ENCODE measurements at regions not wholly inside any gene's neighbourhood (a gene's known extent, or its start where the extent isn't known, plus 50 kb on each side); places are given as distances from the start of the nearest gene placed in this dataset.

DNA sequence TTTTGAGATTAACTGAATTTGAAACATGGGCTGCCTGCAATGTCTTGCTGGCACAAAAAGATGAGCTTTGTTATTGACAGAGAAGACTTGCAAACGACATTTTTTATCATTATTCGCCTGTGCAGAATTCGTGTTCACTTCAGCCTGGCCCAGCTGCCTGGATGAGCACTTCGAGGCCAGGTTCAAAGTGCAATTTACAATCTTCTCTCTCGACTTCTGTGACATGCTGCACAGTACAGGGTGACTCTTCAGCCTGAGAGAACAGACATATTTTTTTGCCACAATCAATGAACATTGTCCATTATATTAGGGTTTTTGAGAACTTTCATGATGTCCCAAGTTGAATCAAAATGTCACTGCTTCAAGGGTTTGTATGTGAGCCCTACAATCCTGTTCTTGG is 616.5 kb downstream of the SMARCA1 start:
- TF ChIP-seq, protein P1, sequence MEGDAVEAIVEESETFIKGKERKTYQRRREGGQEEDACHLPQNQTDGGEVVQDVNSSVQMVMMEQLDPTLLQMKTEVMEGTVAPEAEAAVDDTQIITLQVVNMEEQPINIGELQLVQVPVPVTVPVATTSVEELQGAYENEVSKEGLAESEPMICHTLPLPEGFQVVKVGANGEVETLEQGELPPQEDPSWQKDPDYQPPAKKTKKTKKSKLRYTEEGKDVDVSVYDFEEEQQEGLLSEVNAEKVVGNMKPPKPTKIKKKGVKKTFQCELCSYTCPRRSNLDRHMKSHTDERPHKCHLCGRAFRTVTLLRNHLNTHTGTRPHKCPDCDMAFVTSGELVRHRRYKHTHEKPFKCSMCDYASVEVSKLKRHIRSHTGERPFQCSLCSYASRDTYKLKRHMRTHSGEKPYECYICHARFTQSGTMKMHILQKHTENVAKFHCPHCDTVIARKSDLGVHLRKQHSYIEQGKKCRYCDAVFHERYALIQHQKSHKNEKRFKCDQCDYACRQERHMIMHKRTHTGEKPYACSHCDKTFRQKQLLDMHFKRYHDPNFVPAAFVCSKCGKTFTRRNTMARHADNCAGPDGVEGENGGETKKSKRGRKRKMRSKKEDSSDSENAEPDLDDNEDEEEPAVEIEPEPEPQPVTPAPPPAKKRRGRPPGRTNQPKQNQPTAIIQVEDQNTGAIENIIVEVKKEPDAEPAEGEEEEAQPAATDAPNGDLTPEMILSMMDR (conservative IDR thresholded peaks at IDR 0.05 in 1 of 2, IDR thresholded peaks at IDR 0.05 in 1 of 2; ENCODE audit: extremely low read depth in 1 of 2, insufficient read depth in 1 of 2, low read depth in 1 of 2, low read length in 2 of 2) = no peak
- no peak for TF ChIP-seq EZH2 (IDR thresholded peaks at IDR 0.05; ENCODE audit: borderline replicate concordance, low read length)
